GM12878 (cell line): ENCODE measurements at regions not wholly inside any gene's neighbourhood (a gene's known extent, or its start where the extent isn't known, plus 50 kb on each side); places are given as distances from the start of the nearest gene placed in this dataset.
"Not testable (repeated sequence)": the region's sequence is repeated elsewhere in the genome, so short reads cannot be mapped to it uniquely, and the experiment has no call there.

Source experiments
- EGR1 ChIP-seq, 2 experiments: IDR thresholded peaks; 1 replicate in 1 of 2; 2 replicates in 1 of 2; pipeline ENCODE4 v1.6.1; 2011 to 2012; ENCODE audit warnings: low read depth in 2 of 2, low read length in 2 of 2, borderline replicate concordance in 1 of 2, mild to moderate bottlenecking in 1 of 2, moderate library complexity in 1 of 2
- RCOR1 ChIP-seq: conservative IDR thresholded peaks from 2 replicates; pipeline ENCODE4 v1.6.1; 2012; ENCODE audit warnings: low read depth, low read length, improper control_type of control experiment
- SREBF2 ChIP-seq: IDR thresholded peaks from 2 replicates; pipeline ENCODE4 v1.6.1; 2012; ENCODE audit warnings: mild to moderate bottlenecking, low read length
- ZNF207 ChIP-seq: fragments of 450-650 bp; IDR thresholded peaks from 2 replicates; pipeline ENCODE4 v1.6.1; 2014; ENCODE audit warnings: antibody characterized with exemption, mild to moderate bottlenecking, borderline replicate concordance
- TF ChIP-seq, protein P1 (sequence below), 3 experiments: IDR thresholded peaks in 2 of 3; conservative IDR thresholded peaks in 1 of 3; 2 replicates each; pipeline ENCODE4 v1.5.1; 2011; ENCODE audit warnings: low read depth in 3 of 3, low read length in 3 of 3, mild to moderate bottlenecking in 3 of 3, control low read depth in 2 of 3, moderate library complexity in 2 of 3, inconsistent platforms in 1 of 3, mixed read lengths in 1 of 3; ENCODE audit not compliant: control insufficient read depth in 2 of 3, insufficient read depth in 1 of 3; ENCODE audit errors: extremely low read depth in 1 of 3

DNA sequence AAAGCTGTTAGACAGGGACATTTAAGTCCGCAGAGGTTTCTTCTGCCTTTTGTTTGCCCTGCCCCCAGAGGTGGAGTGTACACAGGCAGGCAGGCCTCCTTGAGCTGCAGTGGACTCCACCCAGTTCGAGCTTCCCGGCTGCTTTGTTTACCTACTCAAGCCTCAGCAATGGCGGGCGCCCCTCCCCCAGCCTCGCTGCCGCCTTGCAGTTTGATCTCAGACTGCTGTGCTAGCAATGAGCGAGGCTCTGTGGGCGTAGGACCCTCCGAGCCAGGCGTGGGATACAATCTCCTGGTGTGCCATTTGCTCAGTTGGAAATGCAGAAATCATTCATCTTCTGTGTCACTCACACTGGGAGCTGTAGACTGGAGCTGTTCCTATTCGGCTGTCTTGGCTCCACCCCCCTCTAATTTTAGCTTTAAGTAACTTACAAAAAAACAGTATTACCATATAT lies 171.5 kb downstream of the PLCE1 start:
- TF ChIP-seq RCOR1; EGR1 (IDR thresholded peaks at IDR 0.05; ENCODE audit: borderline replicate concordance in 1 of 2, low read depth in 2 of 2, low read length in 2 of 2); SREBF2; ZNF207: not testable (repeated sequence)
- TF ChIP-seq, protein P1, sequence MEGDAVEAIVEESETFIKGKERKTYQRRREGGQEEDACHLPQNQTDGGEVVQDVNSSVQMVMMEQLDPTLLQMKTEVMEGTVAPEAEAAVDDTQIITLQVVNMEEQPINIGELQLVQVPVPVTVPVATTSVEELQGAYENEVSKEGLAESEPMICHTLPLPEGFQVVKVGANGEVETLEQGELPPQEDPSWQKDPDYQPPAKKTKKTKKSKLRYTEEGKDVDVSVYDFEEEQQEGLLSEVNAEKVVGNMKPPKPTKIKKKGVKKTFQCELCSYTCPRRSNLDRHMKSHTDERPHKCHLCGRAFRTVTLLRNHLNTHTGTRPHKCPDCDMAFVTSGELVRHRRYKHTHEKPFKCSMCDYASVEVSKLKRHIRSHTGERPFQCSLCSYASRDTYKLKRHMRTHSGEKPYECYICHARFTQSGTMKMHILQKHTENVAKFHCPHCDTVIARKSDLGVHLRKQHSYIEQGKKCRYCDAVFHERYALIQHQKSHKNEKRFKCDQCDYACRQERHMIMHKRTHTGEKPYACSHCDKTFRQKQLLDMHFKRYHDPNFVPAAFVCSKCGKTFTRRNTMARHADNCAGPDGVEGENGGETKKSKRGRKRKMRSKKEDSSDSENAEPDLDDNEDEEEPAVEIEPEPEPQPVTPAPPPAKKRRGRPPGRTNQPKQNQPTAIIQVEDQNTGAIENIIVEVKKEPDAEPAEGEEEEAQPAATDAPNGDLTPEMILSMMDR (IDR thresholded peaks at IDR 0.05 in 2 of 3, conservative IDR thresholded peaks at IDR 0.05 in 1 of 3; ENCODE audit: control insufficient read depth in 2 of 3, extremely low read depth in 1 of 3, insufficient read depth in 1 of 3, low read depth in 3 of 3, low read length in 3 of 3): not testable (repeated sequence)
